ENCODE measurements at regions not wholly inside any gene's neighbourhood (a gene's known extent, or its start where the extent isn't known, plus 50 kb on each side); places are given as distances from the start of the nearest gene placed in this dataset.

DNA sequence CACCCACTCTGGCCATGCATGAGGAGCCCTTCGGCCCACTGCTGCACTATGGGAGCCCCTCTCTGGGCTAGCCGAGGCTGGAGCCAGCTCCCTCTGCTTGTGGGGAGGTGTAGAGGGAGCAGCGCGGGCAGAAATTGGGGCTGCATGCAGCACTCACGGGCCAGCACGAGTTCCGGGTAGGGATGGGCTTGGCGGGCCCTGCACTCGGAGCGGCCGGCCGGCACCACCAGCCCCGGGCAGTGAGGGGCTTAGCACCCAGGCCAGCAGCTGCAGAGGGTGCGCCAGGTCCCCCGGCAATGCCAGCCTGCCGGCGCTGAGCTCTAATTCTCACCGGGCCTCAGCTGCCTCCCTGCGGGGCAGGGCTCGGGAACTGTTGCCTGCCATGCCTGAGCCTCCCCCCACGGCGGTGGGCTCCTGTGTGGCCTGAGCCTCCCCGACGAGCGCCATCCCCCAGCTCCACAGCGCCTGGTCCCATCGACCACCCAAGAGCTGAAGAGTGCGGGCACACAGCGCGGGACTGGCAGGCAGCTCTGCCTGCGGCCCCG lies 209.0 kb downstream of the LTN1 start:
- TF ChIP-seq EZH2 (IDR thresholded peaks at IDR 0.05; ENCODE audit: borderline replicate concordance) = no peak
- TF ChIP-seq, protein P1, sequence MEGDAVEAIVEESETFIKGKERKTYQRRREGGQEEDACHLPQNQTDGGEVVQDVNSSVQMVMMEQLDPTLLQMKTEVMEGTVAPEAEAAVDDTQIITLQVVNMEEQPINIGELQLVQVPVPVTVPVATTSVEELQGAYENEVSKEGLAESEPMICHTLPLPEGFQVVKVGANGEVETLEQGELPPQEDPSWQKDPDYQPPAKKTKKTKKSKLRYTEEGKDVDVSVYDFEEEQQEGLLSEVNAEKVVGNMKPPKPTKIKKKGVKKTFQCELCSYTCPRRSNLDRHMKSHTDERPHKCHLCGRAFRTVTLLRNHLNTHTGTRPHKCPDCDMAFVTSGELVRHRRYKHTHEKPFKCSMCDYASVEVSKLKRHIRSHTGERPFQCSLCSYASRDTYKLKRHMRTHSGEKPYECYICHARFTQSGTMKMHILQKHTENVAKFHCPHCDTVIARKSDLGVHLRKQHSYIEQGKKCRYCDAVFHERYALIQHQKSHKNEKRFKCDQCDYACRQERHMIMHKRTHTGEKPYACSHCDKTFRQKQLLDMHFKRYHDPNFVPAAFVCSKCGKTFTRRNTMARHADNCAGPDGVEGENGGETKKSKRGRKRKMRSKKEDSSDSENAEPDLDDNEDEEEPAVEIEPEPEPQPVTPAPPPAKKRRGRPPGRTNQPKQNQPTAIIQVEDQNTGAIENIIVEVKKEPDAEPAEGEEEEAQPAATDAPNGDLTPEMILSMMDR (IDR thresholded peaks at IDR 0.05; ENCODE audit: poor library complexity) = no peak
